Activated gamma-delta T cell treated with Interleukin-2 at 50 U/mL for 16 hours (primary cell): ENCODE measurements at regions not wholly inside any gene's neighbourhood (a gene's known extent, or its start where the extent isn't known, plus 50 kb on each side); places are given as distances from the start of the nearest gene placed in this dataset.
"Not testable (repeated sequence)": the region's sequence is repeated elsewhere in the genome, so short reads cannot be mapped to it uniquely, and the experiment has no call there.

Source experiments
- DNase-seq: peaks from one replicate; pipeline ENCODE4 v3.0.0-alpha.2; 2020

DNA sequence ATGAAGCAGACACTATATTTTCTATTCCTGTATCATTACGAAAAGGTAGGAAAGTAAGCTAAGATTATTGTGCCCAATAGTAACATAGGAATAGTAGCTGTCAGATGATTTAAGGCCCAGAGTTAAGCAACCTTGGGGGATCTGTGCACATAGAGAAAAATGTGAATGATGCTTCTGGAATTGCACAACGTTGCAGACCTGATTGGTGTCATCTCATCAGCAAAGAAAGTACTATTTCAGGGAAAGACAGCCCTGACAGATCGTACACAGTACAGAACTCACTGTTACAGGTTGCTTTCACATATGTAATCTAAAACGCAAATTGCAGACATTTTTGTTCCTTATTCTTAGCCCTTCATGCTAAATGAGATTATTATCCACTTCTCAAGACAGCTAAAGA is 535.9 kb downstream of the TRIB2 start:
- no peak for DNase-seq

- DNase-seq: no peak
Measured at GRCh38 chr2:13255485-13255884, 538.7 kb downstream of the TRIB2 start.

- no peak for DNase-seq
Measured at GRCh38 chr2:13260402-13260801, 543.7 kb downstream of the TRIB2 start.

DNA sequence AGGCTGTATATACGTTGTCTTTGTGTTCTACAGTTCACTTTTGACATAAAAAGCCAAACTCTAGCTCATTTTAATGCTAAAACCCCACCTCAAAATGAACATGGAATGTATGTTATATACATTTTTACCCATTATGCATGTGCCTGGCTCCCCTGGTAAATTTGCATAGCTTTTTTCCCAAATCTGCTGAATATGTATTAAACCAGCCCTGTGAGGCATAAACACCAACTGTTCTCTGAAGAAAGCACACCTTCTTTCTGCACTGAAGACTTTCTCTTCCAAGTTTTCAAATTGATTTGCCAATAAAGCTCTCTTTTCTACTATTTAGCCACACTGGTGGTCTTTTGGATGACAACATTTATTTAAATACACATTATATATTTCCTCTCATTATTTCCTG is 549.4 kb downstream of the TRIB2 start:
- no peak for DNase-seq

- no peak for DNase-seq
Measured at GRCh38 chr2:13284688-13285087, 568.0 kb downstream of the TRIB2 start.

DNA sequence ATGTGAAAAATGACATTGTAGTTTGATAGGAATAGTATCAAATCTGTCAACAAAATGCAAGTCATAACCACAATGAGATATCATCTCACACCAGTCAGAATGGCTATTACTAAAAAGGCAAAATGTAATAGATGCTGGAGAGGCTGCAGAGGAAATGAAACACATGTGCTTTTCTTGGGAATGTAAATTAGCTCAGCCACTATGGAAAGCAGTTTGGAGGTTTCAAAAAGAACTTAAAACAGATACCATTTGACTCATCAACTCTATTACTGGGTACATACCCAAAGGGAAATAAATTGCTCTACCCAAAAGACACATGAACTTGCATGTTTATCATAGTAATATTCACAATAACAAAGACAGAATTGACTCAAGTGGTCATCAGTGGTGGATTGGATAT is 572.6 kb downstream of the TRIB2 start:
- DNase-seq: no peak

DNA sequence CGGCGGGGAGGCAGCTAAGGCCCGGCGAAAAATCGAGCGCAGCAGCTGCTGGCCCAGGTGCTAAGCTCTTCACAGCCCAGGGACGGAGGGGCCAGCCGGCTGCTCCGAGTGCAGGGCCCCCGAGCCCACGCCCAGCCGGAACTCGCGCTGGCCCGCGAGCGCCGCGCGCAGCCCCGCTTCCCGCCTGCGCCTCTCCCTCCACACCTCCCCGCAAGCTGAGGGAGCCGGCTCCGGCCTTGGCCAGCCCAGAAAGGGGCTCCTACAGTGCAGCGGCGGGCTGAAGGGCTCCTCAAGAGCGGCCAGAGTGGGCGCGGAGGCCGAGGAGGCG is 591.7 kb downstream of the TRIB2 start:
- DNase-seq: not testable (repeated sequence)

- no peak for DNase-seq
Measured at GRCh38 chr2:13308989-13309388, 592.3 kb downstream of the TRIB2 start.

GRCh38 chr2:13332060-13332459 is 615.3 kb downstream of the TRIB2 start:
- DNase-seq: no peak

DNA sequence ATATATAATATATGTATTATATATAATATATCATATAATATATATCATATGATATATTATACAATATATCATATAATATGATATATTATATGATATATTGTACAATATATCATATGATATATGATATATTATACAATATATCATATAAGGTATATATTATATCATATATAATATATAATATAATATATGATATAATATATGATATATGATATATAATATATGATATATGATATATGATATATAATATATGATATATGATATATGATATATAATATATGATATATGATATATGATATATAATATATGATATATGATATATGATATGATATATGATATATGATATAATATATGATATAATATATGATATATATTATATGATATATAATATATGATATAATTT is 617.3 kb downstream of the TRIB2 start:
- DNase-seq: not testable (repeated sequence)

DNA sequence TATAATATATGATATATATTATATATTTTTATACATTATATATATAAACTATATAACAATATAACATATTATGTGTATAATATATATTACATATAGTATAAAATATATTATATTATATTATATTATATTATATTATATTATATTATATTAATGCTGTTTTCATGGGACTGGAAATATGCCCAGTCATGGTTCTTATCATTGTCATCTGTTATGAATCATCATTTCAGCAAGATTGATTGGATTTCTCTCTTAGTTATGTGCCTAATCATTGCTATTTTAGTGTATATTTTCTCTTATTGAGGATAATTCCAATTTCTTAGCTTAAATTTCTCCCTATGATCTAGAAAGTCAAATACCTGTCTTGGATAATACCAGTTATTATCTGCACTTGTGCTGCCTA is 617.8 kb downstream of the TRIB2 start:
- DNase-seq: no peak

GRCh38 chr2:13335862-13336535 is 619.3 kb downstream of the TRIB2 start:
- DNase-seq: no peak

- no peak for DNase-seq
Measured at GRCh38 chr2:13351068-13351467, 634.3 kb downstream of the TRIB2 start.

GRCh38 chr2:13353083-13353482 is 636.3 kb downstream of the TRIB2 start:
- no peak for DNase-seq

DNA sequence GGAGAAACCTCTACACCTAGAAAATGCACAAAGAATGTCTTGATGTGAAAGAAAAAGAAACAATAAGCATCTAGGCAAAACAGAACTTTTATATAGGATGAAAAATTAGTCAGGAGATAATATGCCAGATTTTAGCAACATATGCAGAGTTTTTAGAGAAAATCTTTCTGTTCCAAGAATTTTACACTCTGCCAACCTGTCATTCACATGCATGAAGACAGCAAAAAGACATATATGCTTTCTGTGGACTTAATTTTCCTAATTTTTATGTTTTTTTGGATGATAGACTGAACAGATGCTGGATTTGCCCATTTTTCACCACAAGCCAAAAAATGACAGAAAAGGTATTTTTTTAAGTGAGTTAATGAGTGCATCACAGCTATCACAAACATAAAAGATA is 637.3 kb downstream of the TRIB2 start:
- DNase-seq: no peak

GRCh38 chr2:13381928-13382327 is 665.2 kb downstream of the TRIB2 start:
- not testable (repeated sequence) for DNase-seq

- not testable (repeated sequence) for DNase-seq
Measured at GRCh38 chr2:13389172-13389571, 672.4 kb downstream of the TRIB2 start.

DNA sequence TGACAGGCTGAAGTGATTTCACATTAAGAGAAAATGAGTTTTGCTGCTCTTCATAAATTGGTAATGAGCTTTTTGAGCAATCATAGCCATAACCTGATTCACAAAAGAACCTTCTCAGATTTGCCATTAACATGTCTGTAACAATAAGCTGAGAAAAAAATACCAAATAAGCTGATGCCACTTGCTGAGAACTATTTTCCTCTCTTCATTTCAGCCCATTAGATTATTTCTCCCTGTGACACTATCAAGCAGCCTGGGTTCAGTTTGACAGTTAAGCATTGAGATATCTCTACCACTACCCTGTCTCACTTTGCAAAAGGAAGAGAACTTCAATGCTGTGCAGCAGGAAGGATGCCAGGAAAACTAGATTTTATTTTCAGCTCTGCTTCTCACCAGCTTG is 673.9 kb downstream of the TRIB2 start:
- DNase-seq: no peak

- DNase-seq: no peak
Measured at GRCh38 chr2:13401312-13401711, 684.6 kb downstream of the TRIB2 start.

- no peak for DNase-seq
Measured at GRCh38 chr2:13413989-13414388, 697.3 kb downstream of the TRIB2 start.

DNA sequence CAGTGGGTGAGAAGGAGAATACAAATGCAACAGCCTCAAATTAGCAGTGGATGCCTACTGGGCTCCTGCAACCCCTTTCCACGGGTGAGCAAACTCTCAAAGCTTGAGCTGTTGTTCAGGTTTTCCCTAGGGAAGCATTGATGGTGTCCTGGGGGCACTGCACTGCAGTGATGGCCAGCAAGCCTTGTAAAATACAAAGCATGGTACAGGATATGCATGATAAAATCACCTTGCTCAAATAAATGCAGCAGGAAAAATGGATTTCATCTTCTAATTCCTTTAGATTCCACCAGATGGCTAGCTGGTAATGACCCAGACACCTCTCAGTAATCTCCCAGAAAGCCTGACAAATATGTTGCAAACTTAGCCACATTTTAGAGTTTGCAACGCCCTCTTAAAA is 698.2 kb downstream of the TRIB2 start:
- no peak for DNase-seq

DNA sequence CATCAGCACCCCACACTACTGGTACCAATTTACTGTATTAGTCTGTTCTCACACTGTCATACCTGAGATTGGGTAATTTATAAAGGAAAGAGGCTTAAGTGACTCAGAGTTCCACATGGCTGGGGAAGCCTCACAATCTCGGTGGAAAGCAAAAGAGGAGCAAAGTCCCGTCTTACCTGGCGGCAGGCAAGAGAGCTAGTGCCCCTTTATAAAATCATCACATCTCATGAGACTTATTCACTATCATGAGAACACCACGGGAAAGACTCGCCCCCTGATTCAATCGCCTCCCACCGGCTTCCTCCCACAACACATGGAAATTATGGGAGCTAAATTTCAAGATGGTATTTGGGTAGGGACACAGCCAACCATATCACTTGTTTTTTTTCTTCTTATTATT is 717.2 kb downstream of the TRIB2 start:
- no peak for DNase-seq

DNA sequence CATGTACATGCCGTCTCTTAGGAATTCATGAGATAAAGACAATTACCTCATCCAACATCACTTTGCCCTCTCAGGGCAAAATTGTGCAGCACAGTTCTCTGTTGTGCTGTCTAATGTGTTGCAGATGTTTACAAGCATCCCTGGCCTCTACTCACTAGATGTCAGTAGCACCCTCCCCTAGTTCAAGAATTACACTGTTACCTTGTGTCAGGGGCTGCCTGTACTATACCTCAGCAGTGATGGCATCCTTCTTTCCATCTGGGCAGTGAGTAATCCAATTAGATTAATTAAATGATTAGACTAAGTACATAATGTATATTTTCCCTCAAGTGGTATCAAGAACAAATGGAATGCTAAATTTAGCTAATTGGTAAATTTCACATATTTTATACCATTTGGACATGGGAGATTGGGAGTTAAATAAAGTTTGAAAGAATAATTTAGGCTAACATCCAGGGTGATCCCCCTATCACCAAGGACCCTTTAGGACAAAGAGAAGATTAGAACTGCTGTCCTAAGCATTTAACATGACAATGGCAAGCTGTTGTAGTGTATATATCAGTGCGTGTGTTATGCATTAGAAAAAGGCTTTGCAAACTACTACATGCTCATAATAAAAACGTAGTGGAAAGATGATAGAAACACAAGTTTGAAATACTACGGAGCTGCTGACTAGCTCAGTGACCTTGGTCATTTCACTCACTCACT is 727.0 kb downstream of the TRIB2 start:
- not testable (repeated sequence) for DNase-seq

GRCh38 chr2:13462464-13462863 is 745.7 kb downstream of the TRIB2 start:
- DNase-seq: no peak

DNA sequence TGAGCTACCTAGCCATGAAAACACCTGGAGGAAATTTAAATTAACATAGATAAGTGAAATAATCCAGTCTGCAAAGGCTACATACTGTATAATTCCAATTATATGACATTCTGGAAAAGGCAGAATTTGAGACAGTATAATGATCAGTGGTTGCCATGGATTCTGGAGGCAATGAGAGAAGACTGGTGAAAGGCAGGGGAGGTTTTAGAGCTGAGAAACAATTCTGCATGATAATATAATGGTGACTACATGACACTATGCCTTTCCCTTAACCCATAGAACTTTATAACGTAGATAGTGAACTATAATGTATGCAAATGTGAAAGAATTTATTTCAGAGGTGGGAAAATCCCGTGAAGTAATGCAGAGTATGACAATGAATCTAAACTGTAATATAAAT is 749.3 kb downstream of the TRIB2 start:
- no peak for DNase-seq
